GM12878 (cell line): ENCODE measurements at regions not wholly inside any gene's neighbourhood (a gene's known extent, or its start where the extent isn't known, plus 50 kb on each side); places are given as distances from the start of the nearest gene placed in this dataset.

Experiments used
- ATF2 ChIP-seq: IDR thresholded peaks from 2 replicates; pipeline ENCODE4 v1.6.1; 2012; ENCODE audit warnings: low read length, inconsistent platforms
- CEBPB ChIP-seq, 2 experiments: fragments of 150-350 bp in 1 of 2; IDR thresholded peaks; 2 replicates each; pipeline ENCODE4 v1.6.1; 2012 to 2014; ENCODE audit warnings: low read depth in 2 of 2, low read length in 2 of 2, borderline replicate concordance in 1 of 2, inconsistent platforms in 1 of 2
- CTCF ChIP-seq, 3 experiments: IDR thresholded peaks in 2 of 3; conservative IDR thresholded peaks in 1 of 3; 2 replicates each; pipeline ENCODE4 v1.5.1; 2011; ENCODE audit warnings: low read depth in 3 of 3, low read length in 3 of 3, mild to moderate bottlenecking in 3 of 3, control low read depth in 2 of 3, moderate library complexity in 2 of 3, inconsistent platforms in 1 of 3, mixed read lengths in 1 of 3; ENCODE audit not compliant: control insufficient read depth in 2 of 3, insufficient read depth in 1 of 3; ENCODE audit errors: extremely low read depth in 1 of 3
- EED ChIP-seq: sonication (generic); IDR thresholded peaks from 2 replicates; pipeline ENCODE4 v1.6.1; 2016; ENCODE audit warnings: antibody characterized with exemption, low read depth
- HDAC6 ChIP-seq: fragments of 200-600 bp; sonication (generic); IDR thresholded peaks from one replicate; pipeline ENCODE4 v1.8.0; 2017; ENCODE audit warnings: antibody characterized with exemption; ENCODE audit not compliant: unreplicated experiment
- POLR2AphosphoS5 ChIP-seq: IDR thresholded peaks from 2 replicates; pipeline ENCODE4 v1.6.1; 2011; ENCODE audit warnings: mild to moderate bottlenecking, low read length, inconsistent platforms
- POU2F2 ChIP-seq: IDR thresholded peaks from 3 replicates; pipeline ENCODE4 v1.6.1; 2011; ENCODE audit warnings: low read depth, mild to moderate bottlenecking, low read length, borderline replicate concordance
- RUNX3 ChIP-seq: IDR thresholded peaks from 2 replicates; pipeline ENCODE4 v1.6.1; 2012; ENCODE audit warnings: low read length, inconsistent platforms
- ZBTB40 ChIP-seq: fragments of 450-650 bp; IDR thresholded peaks from 2 replicates; pipeline ENCODE4 v1.6.1; 2016; ENCODE audit warnings: mild to moderate bottlenecking, moderate library complexity, borderline replicate concordance

- TF ChIP-seq HDAC6 (no peak), CEBPB (IDR thresholded peaks at IDR 0.05; ENCODE audit: borderline replicate concordance in 1 of 2, low read depth in 2 of 2, low read length in 2 of 2) (no peak), CTCF (IDR thresholded peaks at IDR 0.05 in 2 of 3, conservative IDR thresholded peaks at IDR 0.05 in 1 of 3; ENCODE audit: control insufficient read depth in 2 of 3, extremely low read depth in 1 of 3, insufficient read depth in 1 of 3, low read depth in 3 of 3, low read length in 3 of 3) (peak; percentile 74 to 84 (median 80)), EED (no peak), ZBTB40 (no peak), POLR2AphosphoS5 (no peak), RUNX3 (no peak), POU2F2 (no peak), ATF2 (no peak)
These were observed 283.5 kb downstream of the C1orf94 start for GRCh38 chr1:34460193-34460592.
